ENCODE measurements at regions not wholly inside any gene's neighbourhood (a gene's known extent, or its start where the extent isn't known, plus 50 kb on each side); places are given as distances from the start of the nearest gene placed in this dataset.

- no peaks in the 10 kb centered on the region; the same call in 1 of the 2 replicates for H3K9me3 ChIP-seq (ENCODE audit: insufficient read depth, low read length)
- TF ChIP-seq ZNF274 (IDR thresholded peaks at IDR 0.05; ENCODE audit: low read depth, low read length) (no peak), SUZ12 (IDR thresholded peaks at IDR 0.05; ENCODE audit: extremely low read depth, insufficient read depth, insufficient read length) (no peak), YY1 (IDR thresholded peaks at IDR 0.05; ENCODE audit: insufficient read depth, insufficient read length) (no peak)
- no peak overlapping the region for H3K9ac ChIP-seq (ENCODE audit: insufficient read length, low read depth)
- H3K4me3 ChIP-seq (ENCODE audit: insufficient read length, low read depth), result no peak overlapping the region
- no peaks in the 10 kb centered on the region for H3K36me3 ChIP-seq (ENCODE audit: insufficient read depth, insufficient read length, low read length)
- DNase-seq (ENCODE audit: low read depth, low spot score), result no peak
- no peaks in the 10 kb centered on the region for H3K4me1 ChIP-seq (ENCODE audit: insufficient read depth, insufficient read length)
- no peaks in the 10 kb centered on the region for H3K27me3 ChIP-seq (ENCODE audit: insufficient read depth, insufficient read length)
These were observed 429.1 kb upstream of the ZMIZ1 start for GRCh38 chr10:78639629-78640028.

GRCh38 chr10:78640796-78641636, 427.8 kb upstream of the ZMIZ1 start:
- H3K9ac ChIP-seq (ENCODE audit: insufficient read length, low read depth), result no peak overlapping the region
- no peaks in the 10 kb centered on the region for H3K27me3 ChIP-seq (ENCODE audit: insufficient read depth, insufficient read length)
- TF ChIP-seq ZNF274 (IDR thresholded peaks at IDR 0.05; ENCODE audit: low read depth, low read length) (no peak), YY1 (IDR thresholded peaks at IDR 0.05; ENCODE audit: insufficient read depth, insufficient read length) (no peak), SUZ12 (IDR thresholded peaks at IDR 0.05; ENCODE audit: extremely low read depth, insufficient read depth, insufficient read length) (no peak)
- no peak overlapping the region for H3K4me3 ChIP-seq (ENCODE audit: insufficient read length, low read depth)
- H3K36me3 ChIP-seq (ENCODE audit: insufficient read depth, insufficient read length, low read length), result no peaks in the 10 kb centered on the region
- H3K4me1 ChIP-seq (ENCODE audit: insufficient read depth, insufficient read length), result no peaks in the 10 kb centered on the region
- no peaks in the 10 kb centered on the region; the same call in 1 of the 2 replicates for H3K9me3 ChIP-seq (ENCODE audit: insufficient read depth, low read length)
- DNase-seq (ENCODE audit: low read depth, low spot score), result no peak

- Histone ChIP-seq H3K9ac (ENCODE audit: insufficient read length, low read depth) (no peak overlapping the region), H3K27me3 (ENCODE audit: insufficient read depth, insufficient read length) (no peaks in the 10 kb centered on the region), H3K9me3 (ENCODE audit: insufficient read depth, low read length) (no peaks in the 10 kb centered on the region; the same call in 1 of the 2 replicates), H3K4me1 (ENCODE audit: insufficient read depth, insufficient read length) (no peaks in the 10 kb centered on the region), H3K36me3 (ENCODE audit: insufficient read depth, insufficient read length, low read length) (no peaks in the 10 kb centered on the region), H3K4me3 (ENCODE audit: insufficient read length, low read depth) (no peak overlapping the region)
- DNase-seq (ENCODE audit: low read depth, low spot score), result no peak
- TF ChIP-seq ZNF274 (IDR thresholded peaks at IDR 0.05; ENCODE audit: low read depth, low read length), result no peak
- TF ChIP-seq SUZ12 (IDR thresholded peaks at IDR 0.05; ENCODE audit: extremely low read depth, insufficient read depth, insufficient read length), result no peak
- no peak for TF ChIP-seq YY1 (IDR thresholded peaks at IDR 0.05; ENCODE audit: insufficient read depth, insufficient read length)
These were observed 427.1 kb upstream of the ZMIZ1 start for GRCh38 chr10:78641693-78642092.

GRCh38 chr10:78642269-78642816, 426.4 kb upstream of the ZMIZ1 start:
- no peaks in the 10 kb centered on the region for H3K36me3 ChIP-seq (ENCODE audit: insufficient read depth, insufficient read length, low read length)
- no peak overlapping the region for H3K9ac ChIP-seq (ENCODE audit: insufficient read length, low read depth)
- H3K9me3 ChIP-seq (ENCODE audit: insufficient read depth, low read length), result no peaks in the 10 kb centered on the region; the same call in 1 of the 2 replicates
- H3K4me1 ChIP-seq (ENCODE audit: insufficient read depth, insufficient read length), result no peaks in the 10 kb centered on the region
- no peak overlapping the region for H3K4me3 ChIP-seq (ENCODE audit: insufficient read length, low read depth)
- DNase-seq (ENCODE audit: low read depth, low spot score), result no peak
- TF ChIP-seq ZNF274 (IDR thresholded peaks at IDR 0.05; ENCODE audit: low read depth, low read length) (no peak), SUZ12 (IDR thresholded peaks at IDR 0.05; ENCODE audit: extremely low read depth, insufficient read depth, insufficient read length) (no peak), YY1 (IDR thresholded peaks at IDR 0.05; ENCODE audit: insufficient read depth, insufficient read length) (no peak)
- no peaks in the 10 kb centered on the region for H3K27me3 ChIP-seq (ENCODE audit: insufficient read depth, insufficient read length)

GRCh38 chr10:78643513-78643912, 425.3 kb upstream of the ZMIZ1 start:
- Histone ChIP-seq H3K9ac (ENCODE audit: insufficient read length, low read depth) (no peak overlapping the region), H3K27me3 (ENCODE audit: insufficient read depth, insufficient read length) (no peaks in the 10 kb centered on the region), H3K9me3 (ENCODE audit: insufficient read depth, low read length) (no peaks in the 10 kb centered on the region; the same call in 1 of the 2 replicates), H3K4me1 (ENCODE audit: insufficient read depth, insufficient read length) (no peaks in the 10 kb centered on the region), H3K4me3 (ENCODE audit: insufficient read length, low read depth) (no peak overlapping the region), H3K36me3 (ENCODE audit: insufficient read depth, insufficient read length, low read length) (no peaks in the 10 kb centered on the region)
- DNase-seq (ENCODE audit: low read depth, low spot score), result no peak
- TF ChIP-seq ZNF274 (IDR thresholded peaks at IDR 0.05; ENCODE audit: low read depth, low read length) (no peak), SUZ12 (IDR thresholded peaks at IDR 0.05; ENCODE audit: extremely low read depth, insufficient read depth, insufficient read length) (no peak), YY1 (IDR thresholded peaks at IDR 0.05; ENCODE audit: insufficient read depth, insufficient read length) (no peak)

DNA sequence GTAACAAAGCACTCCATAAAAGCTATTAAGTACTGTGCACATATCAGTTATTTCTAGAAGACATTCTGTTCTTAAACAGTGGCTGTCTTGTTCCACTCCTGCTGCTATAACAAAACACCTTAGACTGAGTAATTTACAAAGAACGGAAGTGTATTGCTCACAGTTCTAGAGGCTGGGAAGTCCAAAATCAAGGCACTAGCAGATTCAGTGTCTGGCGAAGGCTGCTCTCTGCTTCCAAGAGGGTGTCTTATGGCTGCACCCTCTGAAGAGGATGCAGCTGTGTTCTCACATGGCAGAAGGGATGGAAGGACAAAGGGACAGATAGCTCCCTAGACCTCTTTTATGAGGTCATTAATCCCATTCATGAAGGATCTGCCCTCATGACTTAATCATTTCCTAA, 424.2 kb upstream of the ZMIZ1 start:
- H3K27me3 ChIP-seq (ENCODE audit: insufficient read depth, insufficient read length), result no peaks in the 10 kb centered on the region
- no peaks in the 10 kb centered on the region for H3K4me1 ChIP-seq (ENCODE audit: insufficient read depth, insufficient read length)
- H3K4me3 ChIP-seq (ENCODE audit: insufficient read length, low read depth), result no peak overlapping the region
- TF ChIP-seq YY1 (IDR thresholded peaks at IDR 0.05; ENCODE audit: insufficient read depth, insufficient read length), result no peak
- TF ChIP-seq ZNF274 (IDR thresholded peaks at IDR 0.05; ENCODE audit: low read depth, low read length), result no peak
- TF ChIP-seq SUZ12 (IDR thresholded peaks at IDR 0.05; ENCODE audit: extremely low read depth, insufficient read depth, insufficient read length), result no peak
- no peak overlapping the region for H3K9ac ChIP-seq (ENCODE audit: insufficient read length, low read depth)
- H3K36me3 ChIP-seq (ENCODE audit: insufficient read depth, insufficient read length, low read length), result no peaks in the 10 kb centered on the region
- no peak for DNase-seq (ENCODE audit: low read depth, low spot score)
- H3K9me3 ChIP-seq (ENCODE audit: insufficient read depth, low read length), result no peaks in the 10 kb centered on the region; the same call in 1 of the 2 replicates

DNA sequence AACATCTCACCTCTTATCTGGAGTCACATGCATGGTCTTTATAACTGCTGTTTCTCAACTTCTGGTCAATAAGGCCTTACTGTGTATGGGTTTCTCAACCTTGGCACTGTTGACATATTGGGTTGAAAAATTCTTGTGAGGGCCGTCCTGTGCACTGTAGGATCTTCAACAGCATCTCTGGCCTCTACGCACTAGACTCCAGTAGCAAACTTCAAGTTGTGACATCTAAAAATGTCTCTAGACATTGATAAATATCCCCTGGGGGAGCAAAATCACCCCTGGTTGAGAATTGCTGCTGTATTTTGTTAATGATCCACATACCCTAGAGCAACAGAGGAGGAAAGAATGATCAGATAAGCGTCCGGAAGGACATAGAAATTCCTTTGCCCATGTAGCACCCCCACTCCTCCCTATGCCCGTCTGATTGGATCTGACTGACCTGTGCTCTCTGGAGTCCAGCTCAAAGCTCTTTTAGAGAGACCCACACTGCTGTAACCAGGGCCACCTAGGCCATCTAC, 423.5 kb upstream of the ZMIZ1 start:
- H3K36me3 ChIP-seq (ENCODE audit: insufficient read depth, insufficient read length, low read length), result no peaks in the 10 kb centered on the region
- DNase-seq (ENCODE audit: low read depth, low spot score), result no peak
- no peaks in the 10 kb centered on the region for H3K4me1 ChIP-seq (ENCODE audit: insufficient read depth, insufficient read length)
- TF ChIP-seq SUZ12 (IDR thresholded peaks at IDR 0.05; ENCODE audit: extremely low read depth, insufficient read depth, insufficient read length) (no peak), ZNF274 (IDR thresholded peaks at IDR 0.05; ENCODE audit: low read depth, low read length) (no peak)
- no peak overlapping the region for H3K4me3 ChIP-seq (ENCODE audit: insufficient read length, low read depth)
- no peaks in the 10 kb centered on the region for H3K27me3 ChIP-seq (ENCODE audit: insufficient read depth, insufficient read length)
- no peaks in the 10 kb centered on the region; the same call in 1 of the 2 replicates for H3K9me3 ChIP-seq (ENCODE audit: insufficient read depth, low read length)
- no peak overlapping the region for H3K9ac ChIP-seq (ENCODE audit: insufficient read length, low read depth)
